ENCODE measurements at regions not wholly inside any gene's neighbourhood (a gene's known extent, or its start where the extent isn't known, plus 50 kb on each side); places are given as distances from the start of the nearest gene placed in this dataset.

DNA sequence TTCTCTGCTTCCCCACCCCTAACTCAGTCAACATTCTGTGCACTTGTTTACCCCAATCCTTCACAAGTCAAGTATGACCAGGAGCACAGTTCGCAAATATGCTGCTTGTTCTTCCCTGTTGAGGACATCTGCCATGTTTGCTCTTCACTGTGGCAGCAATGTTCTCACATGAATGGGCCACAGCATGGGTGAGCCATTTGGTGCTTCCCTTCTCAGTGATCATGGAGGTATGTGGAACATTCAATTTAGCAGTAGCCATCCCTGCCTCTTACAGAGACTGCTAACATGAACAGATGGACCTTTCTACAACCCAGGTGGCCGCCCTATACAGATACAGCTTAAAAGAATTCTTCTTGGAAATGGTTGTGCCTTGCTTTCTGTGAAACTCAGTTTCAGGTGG, 660.1 kb upstream of the SGO1 start:
- Histone ChIP-seq H3K27me3 (ENCODE audit: control insufficient read depth, insufficient read depth, low read length) (no peaks in the 10 kb centered on the region), H2BK15ac (ENCODE audit: low read depth, low read length) (no peak overlapping the region), H3K18ac (ENCODE audit: low read depth, low read length) (no peak overlapping the region), H2BK20ac (ENCODE audit: low read depth, low read length) (no peak overlapping the region), H3K14ac (replicated peaks; ENCODE audit: low read depth, low read length) (no peak overlapping the region), H2AK9ac (replicated peaks; ENCODE audit: low read depth, low read length, poor library complexity) (no peak overlapping the region), H3K56ac (ENCODE audit: extremely low read depth, insufficient read depth, low read length) (no peak overlapping the region), H3K9me1 (ENCODE audit: insufficient read depth, low read length) (no peaks in the 10 kb centered on the region), H2BK120ac (ENCODE audit: low read depth, low read length) (no peak overlapping the region), H3K4ac (ENCODE audit: low read depth, low read length) (no peak overlapping the region), H4K20me1 (ENCODE audit: insufficient read depth, low read length) (no peaks in the 10 kb centered on the region), H3K4me3 (ENCODE audit: insufficient read depth, low read depth, low read length) (no peak overlapping the region), H2BK5ac (ENCODE audit: low read depth, low read length, poor library complexity, severe bottlenecking) (no peak overlapping the region), H4K8ac (ENCODE audit: low read depth in 2 of 2, low read length in 2 of 2) (no peak overlapping the region), H3K4me1 (ENCODE audit: control insufficient read depth, insufficient read depth, low read length) (no peaks in the 10 kb centered on the region), H2AK5ac (ENCODE audit: low read depth, low read length) (no peak overlapping the region), H3K4me2 (ENCODE audit: low read depth, low read length) (no peak overlapping the region), H3K23ac (ENCODE audit: low read depth, low read length) (no peak overlapping the region), H3K9ac (ENCODE audit: low read depth, low read length) (no peak overlapping the region), H3K9me3 (ENCODE audit: control insufficient read depth, insufficient read depth, low read length) (peaks cover 3% of the 10 kb centered on the region), H2AFZ (replicated peaks; ENCODE audit: low read length, poor library complexity) (no peak overlapping the region), H4K5ac (ENCODE audit: low read depth, low read length) (no peak overlapping the region), H3K27ac (ENCODE audit: insufficient read depth, low read length) (no peak overlapping the region), H3K36me3 (ENCODE audit: control insufficient read depth, insufficient read depth, low read length) (no peaks in the 10 kb centered on the region), H4K91ac (ENCODE audit: insufficient read depth, low read depth, low read length) (no peak overlapping the region), H3K79me1 (ENCODE audit: low read depth in 1 of 2, low read length in 2 of 2) (no peaks in the 10 kb centered on the region)
- in situ Hi-C loops (cut with MboI; ENCODE audit: low sequenced_read_pairs): no loop called here
- intact Hi-C loops (cut with micrococcal nuclease): no loop called here
- ChIA-PET CTCF (no interaction called here), POLR2A (ENCODE audit: unreplicated experiment) (no interaction called here)
- no peak for TF ChIP-seq MAZ (IDR thresholded peaks at IDR 0.05; ENCODE audit: borderline replicate concordance, low read depth, low read length)
- TF ChIP-seq FOS (IDR thresholded peaks at IDR 0.05; ENCODE audit: low read depth, low read length): no peak
- DNase-seq (no peak), ATAC-seq (ENCODE audit: low read depth) (no peak)
- dilution Hi-C loops (cut with HindIII; ENCODE audit: low sequenced_read_pairs, unreplicated experiment): no loop called here
- BruUV-seq (replicated peaks): no TSS peak
- WGBS, 2 experiments (ENCODE audit: extremely low coverage in 2 of 2, insufficient read length in 1 of 2): no CpG with 5 or more reads among the region's 2 CpGs
